ENCODE measurements at regions not wholly inside any gene's neighbourhood (a gene's known extent, or its start where the extent isn't known, plus 50 kb on each side); places are given as distances from the start of the nearest gene placed in this dataset.
"Not testable (repeated sequence)": the region's sequence is repeated elsewhere in the genome, so short reads cannot be mapped to it uniquely, and the experiment has no call there.

GRCh38 chr9:106500171-106500570 is 362.8 kb upstream of the ZNF462 start:
- H3K4me1 Mint-ChIP-seq (ENCODE audit: low read depth): no peaks in the 10 kb centered on the region

GRCh38 chr9:106501210-106501609 is 361.8 kb upstream of the ZNF462 start:
- H3K9me3 Mint-ChIP-seq (ENCODE audit: low read depth); H3K4me3 Mint-ChIP-seq; H3K4me1 Mint-ChIP-seq (ENCODE audit: low read depth); H3K36me3 Mint-ChIP-seq; H3K27me3 Mint-ChIP-seq; H3K27ac Mint-ChIP-seq: not testable (repeated sequence)

More at GRCh38 chr9:106500171-106500570, 362.8 kb upstream of the ZNF462 start:
- no peaks in the 10 kb centered on the region for H3K36me3 Mint-ChIP-seq
- H3K27ac Mint-ChIP-seq: no peak overlapping the region
- H3K27me3 Mint-ChIP-seq: no peaks in the 10 kb centered on the region
- H3K4me3 Mint-ChIP-seq: no peak overlapping the region
- H3K9me3 Mint-ChIP-seq (ENCODE audit: low read depth): peaks cover 4% of the 10 kb centered on the region

GRCh38 chr9:106502930-106503329 is 360.0 kb upstream of the ZNF462 start:
- no peaks in the 10 kb centered on the region for H3K27me3 Mint-ChIP-seq
- no peak overlapping the region for H3K4me3 Mint-ChIP-seq
- no peaks in the 10 kb centered on the region for H3K4me1 Mint-ChIP-seq (ENCODE audit: low read depth)
- H3K27ac Mint-ChIP-seq: no peak overlapping the region
- peaks cover 8% of the 10 kb centered on the region for H3K9me3 Mint-ChIP-seq (ENCODE audit: low read depth)
- no peaks in the 10 kb centered on the region for H3K36me3 Mint-ChIP-seq

GRCh38 chr9:106503759-106504158 is 359.2 kb upstream of the ZNF462 start:
- Mint-ChIP-seq H3K27me3 (no peaks in the 10 kb centered on the region), H3K27ac (no peak overlapping the region), H3K36me3 (no peaks in the 10 kb centered on the region), H3K9me3 (ENCODE audit: low read depth) (peaks cover 8% of the 10 kb centered on the region), H3K4me3 (no peak overlapping the region), H3K4me1 (ENCODE audit: low read depth) (no peaks in the 10 kb centered on the region)

- Mint-ChIP-seq H3K9me3 (ENCODE audit: low read depth) (peaks cover 20% of the 10 kb centered on the region), H3K36me3 (peaks cover 2% of the 10 kb centered on the region), H3K4me3 (no peak overlapping the region), H3K27ac (no peak overlapping the region), H3K27me3 (no peaks in the 10 kb centered on the region), H3K4me1 (ENCODE audit: low read depth) (no peaks in the 10 kb centered on the region)
These were observed 336.2 kb upstream of the ZNF462 start for GRCh38 chr9:106526716-106527204.

- no peaks in the 10 kb centered on the region for H3K27me3 Mint-ChIP-seq
- H3K4me1 Mint-ChIP-seq (ENCODE audit: low read depth): no peaks in the 10 kb centered on the region
- no peak overlapping the region for H3K4me3 Mint-ChIP-seq
- peaks cover 15% of the 10 kb centered on the region for H3K9me3 Mint-ChIP-seq (ENCODE audit: low read depth)
- no peak overlapping the region for H3K27ac Mint-ChIP-seq
- no peaks in the 10 kb centered on the region for H3K36me3 Mint-ChIP-seq
These were observed 334.8 kb upstream of the ZNF462 start for GRCh38 chr9:106528158-106528557.

- no peaks in the 10 kb centered on the region for H3K27me3 Mint-ChIP-seq
- no peak overlapping the region for H3K27ac Mint-ChIP-seq
- H3K4me3 Mint-ChIP-seq: no peak overlapping the region
- H3K36me3 Mint-ChIP-seq: no peaks in the 10 kb centered on the region
- peaks cover 6% of the 10 kb centered on the region for H3K9me3 Mint-ChIP-seq (ENCODE audit: low read depth)
- no peaks in the 10 kb centered on the region for H3K4me1 Mint-ChIP-seq (ENCODE audit: low read depth)
These were observed 333.4 kb upstream of the ZNF462 start for GRCh38 chr9:106529616-106530015.

- Mint-ChIP-seq H3K36me3 (no peaks in the 10 kb centered on the region), H3K4me3 (no peak overlapping the region), H3K9me3 (ENCODE audit: low read depth) (peaks cover 5% of the 10 kb centered on the region), H3K4me1 (ENCODE audit: low read depth) (no peaks in the 10 kb centered on the region), H3K27ac (no peak overlapping the region), H3K27me3 (no peaks in the 10 kb centered on the region)
These were observed 331.5 kb upstream of the ZNF462 start for GRCh38 chr9:106531491-106531890.

GRCh38 chr9:106532306-106533015 is 330.5 kb upstream of the ZNF462 start:
- no peaks in the 10 kb centered on the region for H3K4me1 Mint-ChIP-seq (ENCODE audit: low read depth)

GRCh38 chr9:106534800-106535199 is 328.2 kb upstream of the ZNF462 start:
- Mint-ChIP-seq H3K4me3 (no peak overlapping the region), H3K27ac (no peak overlapping the region), H3K27me3 (no peaks in the 10 kb centered on the region), H3K9me3 (ENCODE audit: low read depth) (no peaks in the 10 kb centered on the region), H3K4me1 (ENCODE audit: low read depth) (no peaks in the 10 kb centered on the region), H3K36me3 (no peaks in the 10 kb centered on the region)

More at GRCh38 chr9:106532306-106533015, 330.5 kb upstream of the ZNF462 start:
- peaks cover 3% of the 10 kb centered on the region for H3K9me3 Mint-ChIP-seq (ENCODE audit: low read depth)
- H3K36me3 Mint-ChIP-seq: no peaks in the 10 kb centered on the region
- no peak overlapping the region for H3K4me3 Mint-ChIP-seq
- no peaks in the 10 kb centered on the region for H3K27me3 Mint-ChIP-seq
- H3K27ac Mint-ChIP-seq: no peak overlapping the region

GRCh38 chr9:106535439-106535838 is 327.5 kb upstream of the ZNF462 start:
- no peak overlapping the region for H3K4me3 Mint-ChIP-seq
- no peaks in the 10 kb centered on the region for H3K27me3 Mint-ChIP-seq
- no peaks in the 10 kb centered on the region for H3K9me3 Mint-ChIP-seq (ENCODE audit: low read depth)
- no peaks in the 10 kb centered on the region for H3K36me3 Mint-ChIP-seq
- H3K4me1 Mint-ChIP-seq (ENCODE audit: low read depth): no peaks in the 10 kb centered on the region
- no peak overlapping the region for H3K27ac Mint-ChIP-seq

GRCh38 chr9:106557996-106558667 is 304.8 kb upstream of the ZNF462 start:
- Mint-ChIP-seq H3K27me3 (no peaks in the 10 kb centered on the region), H3K9me3 (ENCODE audit: low read depth) (peaks cover 11% of the 10 kb centered on the region), H3K36me3 (no peaks in the 10 kb centered on the region), H3K4me3 (no peak overlapping the region), H3K27ac (no peak overlapping the region), H3K4me1 (ENCODE audit: low read depth) (no peaks in the 10 kb centered on the region)

GRCh38 chr9:106560540-106560939 is 302.4 kb upstream of the ZNF462 start:
- no peak overlapping the region for H3K4me3 Mint-ChIP-seq
- H3K9me3 Mint-ChIP-seq (ENCODE audit: low read depth): peaks cover 13% of the 10 kb centered on the region
- H3K4me1 Mint-ChIP-seq (ENCODE audit: low read depth): no peaks in the 10 kb centered on the region
- no peaks in the 10 kb centered on the region for H3K27me3 Mint-ChIP-seq
- no peaks in the 10 kb centered on the region for H3K36me3 Mint-ChIP-seq
- H3K27ac Mint-ChIP-seq: no peak overlapping the region

GRCh38 chr9:106575823-106576222 is 287.1 kb upstream of the ZNF462 start:
- H3K27me3 Mint-ChIP-seq: no peaks in the 10 kb centered on the region
- H3K27ac Mint-ChIP-seq: no peak overlapping the region
- no peaks in the 10 kb centered on the region for H3K36me3 Mint-ChIP-seq
- H3K4me1 Mint-ChIP-seq (ENCODE audit: low read depth): no peaks in the 10 kb centered on the region
- peaks cover 25% of the 10 kb centered on the region for H3K9me3 Mint-ChIP-seq (ENCODE audit: low read depth)
- H3K4me3 Mint-ChIP-seq: no peak overlapping the region

GRCh38 chr9:106576232-106576760 is 286.7 kb upstream of the ZNF462 start:
- no peak overlapping the region for H3K4me3 Mint-ChIP-seq
- H3K27me3 Mint-ChIP-seq: no peaks in the 10 kb centered on the region
- H3K36me3 Mint-ChIP-seq: no peaks in the 10 kb centered on the region
- no peak overlapping the region for H3K27ac Mint-ChIP-seq
- H3K9me3 Mint-ChIP-seq (ENCODE audit: low read depth): peaks cover 27% of the 10 kb centered on the region
- no peaks in the 10 kb centered on the region for H3K4me1 Mint-ChIP-seq (ENCODE audit: low read depth)

Data from activated naive CD8-positive, alpha-beta T cell (primary cell).